ENCODE measurements at regions not wholly inside any gene's neighbourhood (a gene's known extent, or its start where the extent isn't known, plus 50 kb on each side); places are given as distances from the start of the nearest gene placed in this dataset.
"Not testable (repeated sequence)": the region's sequence is repeated elsewhere in the genome, so short reads cannot be mapped to it uniquely, and the experiment has no call there.

DNA sequence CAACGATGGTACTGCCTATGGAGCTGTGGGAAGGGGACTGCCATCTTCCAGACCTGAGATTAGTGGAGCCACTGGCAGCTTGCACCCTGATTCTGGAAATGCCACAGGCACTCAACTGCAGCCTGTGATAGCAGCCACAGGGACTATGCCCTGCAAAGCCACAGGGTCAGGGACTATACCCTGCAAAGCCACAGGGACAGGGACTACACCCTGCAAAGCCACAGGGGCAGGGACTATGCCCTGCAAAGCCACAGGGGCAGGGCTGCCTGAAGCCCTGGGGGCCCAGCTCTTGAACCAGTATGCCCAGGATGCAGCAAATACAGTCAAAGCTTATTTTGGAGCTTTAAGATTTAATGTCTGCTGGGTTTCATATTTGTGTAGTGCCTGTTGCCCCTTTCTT lies 346.6 kb downstream of the C6orf118 start:
- H3K79me2 ChIP-seq (ENCODE audit: insufficient read depth, low read length) = no peaks in the 10 kb centered on the region
- H3K4me2 ChIP-seq (ENCODE audit: low read depth, low read length, poor library complexity, severe bottlenecking) = no peak overlapping the region
- H3K4me3 ChIP-seq (ENCODE audit: low read length, poor library complexity, severe bottlenecking) = no peak overlapping the region
- H3K36me3 ChIP-seq (ENCODE audit: insufficient read depth, low read length) = no peaks in the 10 kb centered on the region
- H3K9me2 ChIP-seq (replicated peaks; ENCODE audit: low read depth, low read length) = no peaks in the 10 kb centered on the region
- no peaks in the 10 kb centered on the region for H3F3A ChIP-seq (ENCODE audit: low read depth)
- H3K27me3 ChIP-seq (ENCODE audit: insufficient read depth, low read length, poor library complexity, severe bottlenecking) = no peaks in the 10 kb centered on the region
- H3K9ac ChIP-seq (ENCODE audit: low read depth, low read length, poor library complexity, severe bottlenecking) = no peak overlapping the region
- TF ChIP-seq, protein P1, sequence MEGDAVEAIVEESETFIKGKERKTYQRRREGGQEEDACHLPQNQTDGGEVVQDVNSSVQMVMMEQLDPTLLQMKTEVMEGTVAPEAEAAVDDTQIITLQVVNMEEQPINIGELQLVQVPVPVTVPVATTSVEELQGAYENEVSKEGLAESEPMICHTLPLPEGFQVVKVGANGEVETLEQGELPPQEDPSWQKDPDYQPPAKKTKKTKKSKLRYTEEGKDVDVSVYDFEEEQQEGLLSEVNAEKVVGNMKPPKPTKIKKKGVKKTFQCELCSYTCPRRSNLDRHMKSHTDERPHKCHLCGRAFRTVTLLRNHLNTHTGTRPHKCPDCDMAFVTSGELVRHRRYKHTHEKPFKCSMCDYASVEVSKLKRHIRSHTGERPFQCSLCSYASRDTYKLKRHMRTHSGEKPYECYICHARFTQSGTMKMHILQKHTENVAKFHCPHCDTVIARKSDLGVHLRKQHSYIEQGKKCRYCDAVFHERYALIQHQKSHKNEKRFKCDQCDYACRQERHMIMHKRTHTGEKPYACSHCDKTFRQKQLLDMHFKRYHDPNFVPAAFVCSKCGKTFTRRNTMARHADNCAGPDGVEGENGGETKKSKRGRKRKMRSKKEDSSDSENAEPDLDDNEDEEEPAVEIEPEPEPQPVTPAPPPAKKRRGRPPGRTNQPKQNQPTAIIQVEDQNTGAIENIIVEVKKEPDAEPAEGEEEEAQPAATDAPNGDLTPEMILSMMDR (conservative IDR thresholded peaks at IDR 0.05; ENCODE audit: low read length) = no peak
- no peak for TF ChIP-seq EZH2phosphoT487 (IDR thresholded peaks at IDR 0.05; ENCODE audit: borderline replicate concordance)
- no peak overlapping the region for H2AFZ ChIP-seq (ENCODE audit: low read length)
- H3K4me1 ChIP-seq (ENCODE audit: insufficient read depth, low read length, poor library complexity, severe bottlenecking) = no peaks in the 10 kb centered on the region
- H3K9me3 ChIP-seq (ENCODE audit: insufficient read depth, low read depth, low read length) = no peaks in the 10 kb centered on the region
- H4K20me1 ChIP-seq (ENCODE audit: insufficient read depth, low read length, poor library complexity, severe bottlenecking) = no peaks in the 10 kb centered on the region

DNA sequence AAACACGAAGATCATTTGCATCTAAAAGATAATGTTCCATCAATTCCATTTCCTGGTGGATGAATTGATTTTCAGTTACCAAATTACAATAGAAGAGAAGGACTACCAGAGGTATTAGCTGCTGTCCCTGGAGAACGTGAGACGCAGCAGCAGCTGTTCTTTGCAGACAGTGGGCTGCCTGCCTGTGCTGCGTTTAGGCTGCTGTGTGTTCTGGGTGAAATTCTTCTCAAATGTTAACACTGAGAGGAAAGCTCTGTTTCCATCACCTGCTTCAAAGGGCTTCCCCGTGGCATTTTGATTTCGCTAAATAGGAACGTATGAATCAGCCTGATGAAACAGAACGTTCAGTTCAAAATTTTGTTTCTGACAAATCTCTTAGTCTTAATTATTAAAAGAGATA lies 362.2 kb downstream of the C6orf118 start:
- Histone ChIP-seq H3K4me3 (ENCODE audit: low read length, poor library complexity, severe bottlenecking) (no peak overlapping the region), H3K9me3 (ENCODE audit: insufficient read depth, low read depth, low read length) (no peaks in the 10 kb centered on the region), H3F3A (ENCODE audit: low read depth) (no peaks in the 10 kb centered on the region), H3K79me2 (ENCODE audit: insufficient read depth, low read length) (no peaks in the 10 kb centered on the region), H3K4me1 (ENCODE audit: insufficient read depth, low read length, poor library complexity, severe bottlenecking) (no peaks in the 10 kb centered on the region), H4K20me1 (ENCODE audit: insufficient read depth, low read length, poor library complexity, severe bottlenecking) (no peaks in the 10 kb centered on the region), H3K27me3 (ENCODE audit: insufficient read depth, low read length, poor library complexity, severe bottlenecking) (no peaks in the 10 kb centered on the region), H3K4me2 (ENCODE audit: low read depth, low read length, poor library complexity, severe bottlenecking) (no peak overlapping the region), H3K36me3 (ENCODE audit: insufficient read depth, low read length) (no peaks in the 10 kb centered on the region), H3K9ac (ENCODE audit: low read depth, low read length, poor library complexity, severe bottlenecking) (no peak overlapping the region), H3K9me2 (replicated peaks; ENCODE audit: low read depth, low read length) (no peaks in the 10 kb centered on the region), H2AFZ (ENCODE audit: low read length) (no peak overlapping the region)
- no peak for TF ChIP-seq EZH2phosphoT487 (IDR thresholded peaks at IDR 0.05; ENCODE audit: borderline replicate concordance)
- TF ChIP-seq, protein P1 (conservative IDR thresholded peaks at IDR 0.05; ENCODE audit: low read length) = no peak

DNA sequence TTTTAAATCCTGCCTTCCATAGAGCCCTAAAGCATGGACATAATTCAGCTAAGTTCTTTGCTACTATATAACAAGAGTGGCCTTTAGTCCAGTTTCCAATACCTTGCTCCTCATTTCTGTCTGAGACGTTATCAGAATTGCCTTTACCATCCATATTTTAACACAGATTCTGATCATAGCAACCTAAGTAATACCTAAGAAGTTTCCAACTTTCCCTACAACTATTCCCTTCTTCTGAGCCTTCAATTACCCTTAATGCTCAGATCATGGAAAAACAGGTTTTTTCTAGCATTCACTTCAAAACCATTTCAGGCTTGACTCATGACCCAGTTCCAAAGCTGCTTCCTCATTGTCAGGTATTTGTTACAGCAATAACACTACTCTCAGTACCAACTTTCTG lies 367.1 kb downstream of the C6orf118 start:
- H3K9me2 ChIP-seq (replicated peaks; ENCODE audit: low read depth, low read length) = no peaks in the 10 kb centered on the region
- H3K79me2 ChIP-seq (ENCODE audit: insufficient read depth, low read length) = no peaks in the 10 kb centered on the region
- H3K4me2 ChIP-seq (ENCODE audit: low read depth, low read length, poor library complexity, severe bottlenecking) = no peak overlapping the region
- no peak overlapping the region for H3K9ac ChIP-seq (ENCODE audit: low read depth, low read length, poor library complexity, severe bottlenecking)
- no peaks in the 10 kb centered on the region for H3K27me3 ChIP-seq (ENCODE audit: insufficient read depth, low read length, poor library complexity, severe bottlenecking)
- TF ChIP-seq EZH2phosphoT487 (IDR thresholded peaks at IDR 0.05; ENCODE audit: borderline replicate concordance) = no peak
- TF ChIP-seq, protein P1 (conservative IDR thresholded peaks at IDR 0.05; ENCODE audit: low read length) = no peak
- no peak overlapping the region for H2AFZ ChIP-seq (ENCODE audit: low read length)
- no peaks in the 10 kb centered on the region for H3K4me1 ChIP-seq (ENCODE audit: insufficient read depth, low read length, poor library complexity, severe bottlenecking)
- no peak overlapping the region for H3K4me3 ChIP-seq (ENCODE audit: low read length, poor library complexity, severe bottlenecking)
- H3K36me3 ChIP-seq (ENCODE audit: insufficient read depth, low read length) = no peaks in the 10 kb centered on the region
- no peaks in the 10 kb centered on the region for H3K9me3 ChIP-seq (ENCODE audit: insufficient read depth, low read depth, low read length)
- H3F3A ChIP-seq (ENCODE audit: low read depth) = no peaks in the 10 kb centered on the region
- H4K20me1 ChIP-seq (ENCODE audit: insufficient read depth, low read length, poor library complexity, severe bottlenecking) = no peaks in the 10 kb centered on the region

DNA sequence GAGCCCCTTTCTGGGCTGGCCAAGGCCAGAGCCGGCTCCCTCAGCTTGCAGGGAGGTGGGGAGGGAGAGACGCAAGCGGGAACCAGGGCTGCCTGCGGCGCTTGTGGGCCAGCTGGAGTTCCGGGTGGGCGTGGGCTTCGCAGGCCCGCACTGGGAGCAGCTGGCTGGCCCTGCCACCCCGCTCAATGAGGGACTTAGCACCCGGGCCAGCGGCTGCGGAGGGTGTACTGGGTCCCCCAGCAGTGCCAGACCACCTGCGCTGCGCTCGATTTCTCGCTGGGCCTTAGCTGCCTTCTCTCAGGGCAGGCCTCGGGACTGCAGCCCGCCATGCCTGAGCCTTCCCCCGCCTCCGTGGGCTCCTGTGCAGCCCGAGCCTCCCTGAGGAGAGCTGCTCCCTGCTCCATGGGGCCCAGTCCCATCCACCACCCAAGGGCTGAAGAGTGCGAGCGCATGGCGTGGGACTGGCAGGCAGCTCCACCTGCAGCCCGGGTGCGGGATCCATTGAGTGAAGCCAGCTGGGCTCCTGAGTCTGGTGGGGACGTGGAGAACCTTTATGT lies 376.1 kb downstream of the C6orf118 start:
- H3K4me3 ChIP-seq (ENCODE audit: low read length, poor library complexity, severe bottlenecking); H4K20me1 ChIP-seq (ENCODE audit: insufficient read depth, low read length, poor library complexity, severe bottlenecking); H3F3A ChIP-seq (ENCODE audit: low read depth); H3K4me1 ChIP-seq (ENCODE audit: insufficient read depth, low read length, poor library complexity, severe bottlenecking); H3K9me2 ChIP-seq (replicated peaks; ENCODE audit: low read depth, low read length); H3K9me3 ChIP-seq (ENCODE audit: insufficient read depth, low read depth, low read length); H3K27me3 ChIP-seq (ENCODE audit: insufficient read depth, low read length, poor library complexity, severe bottlenecking); H2AFZ ChIP-seq (ENCODE audit: low read length); H3K9ac ChIP-seq (ENCODE audit: low read depth, low read length, poor library complexity, severe bottlenecking); H3K36me3 ChIP-seq (ENCODE audit: insufficient read depth, low read length); H3K79me2 ChIP-seq (ENCODE audit: insufficient read depth, low read length); H3K4me2 ChIP-seq (ENCODE audit: low read depth, low read length, poor library complexity, severe bottlenecking): not testable (repeated sequence)
